GM18499 (cell line): ENCODE measurements at regions not wholly inside any gene's neighbourhood (a gene's known extent, or its start where the extent isn't known, plus 50 kb on each side); places are given as distances from the start of the nearest gene placed in this dataset.
"Not testable (repeated sequence)": the region's sequence is repeated elsewhere in the genome, so short reads cannot be mapped to it uniquely, and the experiment has no call there.

ENCODE experiments used
- ATAC-seq: cut with Tn5 transposase; IDR thresholded peaks from one replicate; pipeline ENCODE4 v1.9.1; 2021; ENCODE audit warnings: moderate number of reproducible peaks; ENCODE audit not compliant: insufficient read depth, unreplicated experiment

- no peak for ATAC-seq
Measured at GRCh38 chr12:107144441-107144840, 51.1 kb upstream of the CRY1 start.

GRCh38 chr12:107144990-107145389 lies 51.6 kb upstream of the CRY1 start:
- no peak for ATAC-seq

- no peak for ATAC-seq
Measured at GRCh38 chr12:107145397-107145796, 52.0 kb upstream of the CRY1 start.

GRCh38 chr12:107148107-107148506 lies 54.8 kb upstream of the CRY1 start:
- ATAC-seq, result no peak

GRCh38 chr12:107152315-107152714 lies 59.0 kb upstream of the CRY1 start:
- ATAC-seq, result no peak

- no peak for ATAC-seq
Measured at GRCh38 chr12:107159384-107159900, 66.1 kb upstream of the CRY1 start.

GRCh38 chr12:107163413-107163812 lies 70.1 kb upstream of the CRY1 start:
- ATAC-seq, result no peak

GRCh38 chr12:107164392-107164791 lies 71.0 kb upstream of the CRY1 start:
- ATAC-seq, result no peak

GRCh38 chr12:107165581-107165980 lies 72.2 kb upstream of the CRY1 start:
- ATAC-seq, result no peak

- no peak for ATAC-seq
Measured at GRCh38 chr12:107167756-107168155, 74.4 kb upstream of the CRY1 start.

GRCh38 chr12:107169200-107169599 lies 75.9 kb upstream of the CRY1 start:
- ATAC-seq, result no peak

- no peak for ATAC-seq
Measured at GRCh38 chr12:107178776-107179175, 85.4 kb upstream of the CRY1 start.

GRCh38 chr12:107179871-107180270 lies 86.5 kb upstream of the CRY1 start:
- no peak for ATAC-seq

- no peak for ATAC-seq
Measured at GRCh38 chr12:107180272-107180671, 86.9 kb upstream of the CRY1 start.

GRCh38 chr12:107184359-107184930 lies 91.1 kb upstream of the CRY1 start:
- no peak for ATAC-seq

GRCh38 chr12:107196681-107197080 lies 103.3 kb upstream of the CRY1 start:
- ATAC-seq, result no peak

- no peak for ATAC-seq
Measured at GRCh38 chr12:107200394-107200793, 107.0 kb upstream of the CRY1 start.

GRCh38 chr12:107207931-107208525 lies 114.7 kb upstream of the CRY1 start:
- no peak for ATAC-seq

- not testable (repeated sequence) for ATAC-seq
Measured at GRCh38 chr12:107209700-107210099, 116.4 kb upstream of the CRY1 start.

GRCh38 chr12:107214373-107214773 lies 121.0 kb upstream of the CRY1 start:
- not testable (repeated sequence) for ATAC-seq

- ATAC-seq, result not testable (repeated sequence)
Measured at GRCh38 chr12:107216411-107216810, 123.1 kb upstream of the CRY1 start.

GRCh38 chr12:107219301-107219700 lies 126.0 kb upstream of the CRY1 start:
- no peak for ATAC-seq
